K562 (cell line): ENCODE measurements at regions not wholly inside any gene's neighbourhood (a gene's known extent, or its start where the extent isn't known, plus 50 kb on each side); places are given as distances from the start of the nearest gene placed in this dataset.

Experiments
- ATAC-seq: fragments of 200-7000 bp; cut with Tn5 transposase; 3 replicates; pipeline ENCODE4 v1.9.1; 2020; ENCODE audit warnings: moderate library complexity
- BruUV-seq: library from RNA; stranded (reverse); fragments of 400-500 nt; replicated peaks from 2 replicates; lab custom pipeline; 2021; lab: Mats Ljungman, UMichigan
- CTCF ChIA-PET: fragments of 300-600 bp; formaldehyde crosslinking; extraction: SDS; loops from one replicate; lab custom pipeline; 2021; ENCODE audit warnings: low intra/inter-chr PET ratio; lab: Yijun Ruan, JAX
- POLR2A ChIA-PET: fragments of 300-600, 350-650 bp; sonication (Branson Sonifier 250); formaldehyde crosslinking; extraction: SDS; loops from one replicate; lab custom pipeline; 2021; ENCODE audit warnings: antibody characterized with exemption, inconsistent platforms; lab: Yijun Ruan, JAX
- DNase-seq, 4 experiments: peaks; one replicate each; pipeline versions ENCODE4 v3.0.0 to v3.0.0-alpha.2; 2011 to 2018; ENCODE audit warnings: low spot score in 3 of 4, mixed read lengths in 3 of 4; ENCODE audit errors: extremely low read depth in 1 of 4
- FAIRE-seq: peaks from 2 replicates; lab custom pipeline; 2011; peaks lifted over from hg19 to GRCh38; lab: Jason Lieb, UNC
- H2AFZ ChIP-seq: 2 replicates; pipeline ENCODE4 v1.6.0; 2011; ENCODE audit warnings: low read depth, low read length, control low read depth, inconsistent platforms
- H3K27ac ChIP-seq: fragments of 200-600 bp; 3 replicates; pipeline ENCODE4 v1.8.0; 2011; ENCODE audit warnings: low read depth, mild to moderate bottlenecking, control low read depth, inconsistent platforms, low read length, moderate library complexity, mixed read lengths; ENCODE audit errors: extremely low read depth
- H3K27me3 ChIP-seq, 2 experiments: fragments of 300-600 bp in 1 of 2; 2 replicates in 1 of 2; 3 replicates in 1 of 2; pipeline versions ENCODE4 v1.6.0 to v1.8.0; 2011; ENCODE audit warnings: inconsistent platforms in 2 of 2, low read length in 2 of 2, mild to moderate bottlenecking in 1 of 2, mixed read lengths in 1 of 2, moderate library complexity in 1 of 2; ENCODE audit not compliant: control insufficient read depth in 2 of 2, insufficient read depth in 2 of 2
- H3K36me3 ChIP-seq: fragments of 300-600 bp; 3 replicates; pipeline ENCODE4 v1.8.0; 2011; ENCODE audit warnings: mild to moderate bottlenecking, low read length, inconsistent platforms; ENCODE audit not compliant: control insufficient read depth, insufficient read depth
- H3K4me1 ChIP-seq, 2 experiments: fragments of 200-600 bp in 1 of 2; replicated peaks in 1 of 2; 2 replicates in 1 of 2; 3 replicates in 1 of 2; pipeline versions ENCODE4 v1.5.1 to v1.8.0; 2011; ENCODE audit warnings: inconsistent platforms in 2 of 2, low read length in 2 of 2, mild to moderate bottlenecking in 1 of 2, mixed read lengths in 1 of 2, moderate library complexity in 1 of 2; ENCODE audit not compliant: control insufficient read depth in 2 of 2, insufficient read depth in 2 of 2
- H3K4me2 ChIP-seq: 2 replicates; pipeline ENCODE4 v1.6.1; 2011; ENCODE audit warnings: low read length, control low read depth, inconsistent platforms, mixed read lengths; ENCODE audit not compliant: insufficient read depth
- H3K4me3 ChIP-seq: fragments of 200-600 bp; sonication (generic), shearing (Covaris generic); 2 replicates; pipeline ENCODE4 v1.5.1; 2016; ENCODE audit warnings: control low read depth, inconsistent platforms
- H3K79me2 ChIP-seq: fragments of 200-600 bp; 3 replicates; pipeline ENCODE4 v1.8.0; 2011; ENCODE audit warnings: low read length, inconsistent platforms; ENCODE audit not compliant: control insufficient read depth, insufficient read depth
- H3K9ac ChIP-seq, 2 experiments: 2 replicates each; pipeline versions ENCODE4 v1.6.0 to v1.6.1; 2011; ENCODE audit warnings: low read depth in 2 of 2, low read length in 2 of 2, control low read depth in 1 of 2, inconsistent platforms in 1 of 2, mild to moderate bottlenecking in 1 of 2, mixed read lengths in 1 of 2; ENCODE audit not compliant: insufficient read depth in 1 of 2
- H3K9me1 ChIP-seq: one replicate; pipeline ENCODE4 v1.6.0; 2011; ENCODE audit warnings: inconsistent platforms, mild to moderate bottlenecking, low read length, moderate library complexity; ENCODE audit not compliant: control insufficient read depth, insufficient read depth
- H3K9me3 ChIP-seq: replicated peaks from 2 replicates; pipeline ENCODE4 v1.5.1; 2011; ENCODE audit warnings: low read depth, low read length, inconsistent platforms; ENCODE audit not compliant: control insufficient read depth, insufficient read depth
- H4K20me1 ChIP-seq: replicated peaks from 2 replicates; pipeline ENCODE4 v1.6.1; 2011; ENCODE audit warnings: low read length, inconsistent platforms, mixed read lengths; ENCODE audit not compliant: control insufficient read depth, insufficient read depth
- CEBPG ChIP-seq, 3 experiments: fragments of 200-800 bp in 1 of 3; sonication (Bioruptor generic) in 1 of 3; sonication (generic) in 1 of 3; formaldehyde crosslinking in 1 of 3; IDR thresholded peaks in 2 of 3; conservative IDR thresholded peaks in 1 of 3; 2 replicates each; pipeline versions ENCODE4 v1.6.1 to v1.8.0; 2016 to 2022; ENCODE audit warnings: missing compliant biosample characterization in 2 of 3, missing genetic modification characterization in 2 of 3, mild to moderate bottlenecking in 1 of 3, missing genetic modification reagents in 1 of 3
- E2F8 ChIP-seq: fragments of 450-650 bp; IDR thresholded peaks from 2 replicates; pipeline ENCODE4 v1.7.1; 2018; ENCODE audit warnings: mild to moderate bottlenecking, low read depth; ENCODE audit not compliant: partially characterized antibody
- ETV1 ChIP-seq: fragments of 450-650 bp; conservative IDR thresholded peaks from 2 replicates; pipeline ENCODE4 v1.6.1; 2016; ENCODE audit warnings: missing genetic modification characterization, control low read depth, low read depth, missing compliant biosample characterization
- MYNN ChIP-seq, 2 experiments: sonication (generic); formaldehyde crosslinking in 1 of 2; IDR thresholded peaks; 2 replicates each; pipeline versions ENCODE4 v1.5.0 to v1.6.1; 2016 to 2020; ENCODE audit warnings: antibody characterized with exemption in 1 of 2, missing genetic modification reagents in 1 of 2
- PHB2 ChIP-seq: fragments of 450-650 bp; IDR thresholded peaks from 2 replicates; pipeline ENCODE4 v1.6.1; 2017; ENCODE audit warnings: low read depth
- PHF8 ChIP-seq: fragments of 200-600 bp; sonication (generic); IDR thresholded peaks from 2 replicates; pipeline ENCODE4 v1.6.1; 2012; ENCODE audit warnings: mixed run types, mild to moderate bottlenecking, inconsistent platforms, low read length, moderate library complexity, borderline replicate concordance
- POLR2H ChIP-seq: IDR thresholded peaks from 2 replicates; pipeline ENCODE4 v1.6.1; 2016; ENCODE audit warnings: missing genetic modification characterization, low read depth, mild to moderate bottlenecking, control low read depth, missing compliant biosample characterization, moderate library complexity
- RERE ChIP-seq: sonication (generic); formaldehyde crosslinking; IDR thresholded peaks from 2 replicates; pipeline ENCODE4 v1.8.0; 2023; ENCODE audit warnings: missing genetic modification reagents, mild to moderate bottlenecking, borderline replicate concordance
- SRSF9 ChIP-seq: fragments of 200-400 bp; formaldehyde crosslinking; IDR thresholded peaks from 2 replicates; pipeline ENCODE4 v1.6.1; 2017; ENCODE audit warnings: low read depth, low read length, borderline replicate concordance
- ZKSCAN8 ChIP-seq: fragments of 200-800 bp; sonication (Bioruptor generic); IDR thresholded peaks from 2 replicates; pipeline ENCODE4 v1.6.1; 2016; ENCODE audit warnings: missing genetic modification characterization, missing compliant biosample characterization
- ZNF316 ChIP-seq: fragments of 450-650 bp; IDR thresholded peaks from 2 replicates; pipeline ENCODE4 v1.6.1; 2016
- ZNF695 ChIP-seq: fragments of 450-650 bp; formaldehyde crosslinking; IDR thresholded peaks from 2 replicates; pipeline ENCODE4 v1.4.0; 2020; ENCODE audit warnings: mild to moderate bottlenecking, moderate library complexity
- WGBS: fragments of 100-300 bp; shearing (Covaris generic); methylation state at CpG from one replicate; pipeline ENCODE4 v1.1.6; 2016; ENCODE audit warnings: low coverage, mixed read lengths; ENCODE audit not compliant: insufficient coverage; ENCODE audit errors: missing lambda C conversion rate; 5-methylcytosine and 5-hydroxymethylcytosine counted together
- in situ Hi-C: fragments of 300-500 bp; cut with MboI; formaldehyde crosslinking; loops from 4 replicates; pipeline ENCODE4 v1.15.0; 2018; ENCODE audit warnings: inconsistent platforms, mixed read lengths
- intact Hi-C: fragments of 100-400 bp; cut with micrococcal nuclease; formaldehyde crosslinking; loops from 2 replicates; pipeline ENCODE4 v1.14.2; 2022
- TF ChIP-seq, protein P1 (sequence below): IDR thresholded peaks from 2 replicates; pipeline ENCODE4 v1.6.1; 2011; ENCODE audit not compliant: insufficient read length; ENCODE audit errors: extremely low read depth

GRCh38 chr16:54564841-54565240, 278.3 kb upstream of the IRX3 start:
- Histone ChIP-seq H3K9ac (no peak overlapping the region), H3K36me3 (no peaks in the 10 kb centered on the region), H3K4me3 (no peak overlapping the region), H3K79me2 (no peaks in the 10 kb centered on the region), H3K9me3 (no peaks in the 10 kb centered on the region), H3K9me1 (no peaks in the 10 kb centered on the region), H3K27ac (no peak overlapping the region), H2AFZ (no peak overlapping the region), H3K4me1 (no peaks in the 10 kb centered on the region), H3K27me3 (no peaks in the 10 kb centered on the region), H3K4me2 (no peak overlapping the region), H4K20me1 (no peaks in the 10 kb centered on the region)
- FAIRE-seq (no peak), ATAC-seq (no peak), DNase-seq (no peak)
- in situ Hi-C loops: no loop called here
- intact Hi-C loops: no loop called here
- CTCF ChIA-PET: no interaction called here
- POLR2A ChIA-PET: interaction anchor here (1.1 kb wide), 1 partner anchor 18 kb away, joined by 3 read pairs; no protein-coding TSS in a partner anchor
- 0% methylated on average over 4 of the region's 4 CpGs for WGBS
- no TSS peak for BruUV-seq
- TF ChIP-seq ETV1 (tag) (no peak), ZNF695 (CRISPR knock-in tag) (no peak), CEBPG (CRISPR knock-in tag; IDR thresholded peaks at IDR 0.05) (no peak), CEBPG (tag; conservative IDR thresholded peaks at IDR 0.05 in 1 of 2, IDR thresholded peaks at IDR 0.05 in 1 of 2) (no peak), ZNF316 (no peak), E2F8 (no peak), PHB2 (no peak), POLR2H (tag) (no peak), RERE (CRISPR knock-in tag) (no peak), ZKSCAN8 (no peak), PHF8 (no peak), MYNN (IDR thresholded peaks at IDR 0.05) (no peak), MYNN (CRISPR knock-in tag; IDR thresholded peaks at IDR 0.05) (no peak), SRSF9 (no peak)
- TF ChIP-seq, protein P1, sequence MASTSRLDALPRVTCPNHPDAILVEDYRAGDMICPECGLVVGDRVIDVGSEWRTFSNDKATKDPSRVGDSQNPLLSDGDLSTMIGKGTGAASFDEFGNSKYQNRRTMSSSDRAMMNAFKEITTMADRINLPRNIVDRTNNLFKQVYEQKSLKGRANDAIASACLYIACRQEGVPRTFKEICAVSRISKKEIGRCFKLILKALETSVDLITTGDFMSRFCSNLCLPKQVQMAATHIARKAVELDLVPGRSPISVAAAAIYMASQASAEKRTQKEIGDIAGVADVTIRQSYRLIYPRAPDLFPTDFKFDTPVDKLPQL: no peak
